Ovary (tissue), 7 donors: ENCODE measurements at regions not wholly inside any gene's neighbourhood (a gene's known extent, or its start where the extent isn't known, plus 50 kb on each side); places are given as distances from the start of the nearest gene placed in this dataset.
"Not testable (repeated sequence)": the region's sequence is repeated elsewhere in the genome, so short reads cannot be mapped to it uniquely, and the experiment has no call there.

ENCODE experiments used
- DNase-seq, 5 donors: peaks; one replicate each; pipeline ENCODE4 v3.0.0-alpha.2; 2019 to 2020
- H3K27ac ChIP-seq, 2 donors: fragments of 200-600 bp; one replicate each; pipeline versions ENCODE4 v1.5.1 to v1.8.0; 2019 to 2022
- H3K27me3 ChIP-seq: fragments of 200-600 bp; one replicate; pipeline ENCODE4 v1.8.0; 2022
- H3K36me3 ChIP-seq: fragments of 200-600 bp; sonication (generic); one replicate; pipeline ENCODE4 v1.5.1; 2019
- H3K4me1 ChIP-seq: one replicate; pipeline ENCODE4 v1.8.1; 2013; ENCODE audit warnings: mild to moderate bottlenecking, moderate library complexity; ENCODE audit not compliant: insufficient read depth
- H3K4me3 ChIP-seq: fragments of 200-600 bp; sonication (generic); one replicate; pipeline ENCODE4 v1.5.1; 2017
- H3K9me3 ChIP-seq, 2 donors: fragments of 200-600 bp in 1 of 2; sonication (generic) in 1 of 2; one replicate each; pipeline versions ENCODE4 v1.5.1 to v1.8.1; 2013 to 2019; ENCODE audit warnings: mild to moderate bottlenecking in 1 of 2, moderate library complexity in 1 of 2
- CTCF ChIP-seq, 3 donors: fragments of 450-650 bp in 2 of 3; fragments of 200-600 bp in 1 of 3; IDR thresholded peaks; one replicate each; pipeline versions ENCODE4 v1.5.1 to v1.8.0; 2016 to 2022; ENCODE audit warnings: antibody characterized with exemption in 3 of 3, mild to moderate bottlenecking in 1 of 3
- EP300 ChIP-seq: sonication (generic); formaldehyde crosslinking; IDR thresholded peaks from one replicate; pipeline ENCODE4 v1.6.1; 2017; ENCODE audit warnings: antibody characterized with exemption
- POLR2A ChIP-seq: fragments of 450-650 bp; IDR thresholded peaks from one replicate; pipeline ENCODE4 v1.6.1; 2017; ENCODE audit warnings: antibody characterized with exemption, mild to moderate bottlenecking, moderate library complexity
- WGBS, 3 donors: extraction: QIAGEN DNeasy Blood & Tissue Kit in 1 of 3; methylation state at CpG; one replicate each; pipeline versions ENCODE4 v1.1.5 to v1.1.7; 2013 to 2017; 5-methylcytosine and 5-hydroxymethylcytosine counted together
- intact Hi-C, 4 donors: fragments of 100-400 bp; cut with DNase I; formaldehyde crosslinking; loops; one replicate each; pipeline versions ENCODE4 v1.11.0 to v1.15.1; 2022 to 2023
- donor health status: DM: no; HTN: no; CAD: no; lungs with moderate emphysema.
- donor health status: DM: no; HTN: no; CAD: no.
- donor health status: Bipolar disorder and iron deficiency.
- donor health status: DM: no; HTN: no; CAD: no.
- donor health status: DM: yes; HTN: yes; CAD: no.

DNA sequence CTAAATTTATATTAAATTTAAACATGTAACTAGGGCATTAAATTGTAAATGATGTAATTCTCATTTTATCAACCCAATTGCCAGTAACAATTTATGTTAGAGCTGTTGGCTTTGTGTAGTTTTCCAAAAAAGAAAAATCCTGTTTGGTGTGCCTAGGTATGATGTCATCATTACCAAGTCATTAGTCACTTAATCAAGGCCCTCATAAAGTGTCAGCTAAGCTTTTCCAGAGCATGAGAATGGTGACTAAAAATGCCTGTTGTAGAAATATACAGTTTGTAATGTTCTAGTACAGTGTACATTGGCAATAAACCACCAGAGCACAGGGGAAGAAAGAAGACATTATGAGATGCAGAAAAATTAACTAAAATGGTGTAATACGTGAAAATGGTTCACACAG, 593.8 kb upstream of the ANKRD30A start:
- Histone ChIP-seq H3K4me1 (no peaks in the 10 kb centered on the region), H3K4me3 (no peak overlapping the region), H3K27ac (no peak overlapping the region), H3K36me3 (no peaks in the 10 kb centered on the region), H3K9me3 (no peaks in the 10 kb centered on the region), H3K27me3 (no peaks in the 10 kb centered on the region)
- TF ChIP-seq EP300 (no peak), POLR2A (no peak), CTCF (IDR thresholded peaks at IDR 0.05) (no peak)
- 89 to 96% (median 95%) methylated on average over 1 of the region's 1 CpG for WGBS, 3 donors
- intact Hi-C loops, result no loop called here
- DNase-seq, result no peak

GRCh38 chr10:36526033-36526432, 599.4 kb upstream of the ANKRD30A start:
- TF ChIP-seq EP300, result no peak
- no peak for TF ChIP-seq POLR2A
- no peak for TF ChIP-seq CTCF (IDR thresholded peaks at IDR 0.05)
- no peak overlapping the region for H3K27ac ChIP-seq
- no peaks in the 10 kb centered on the region for H3K36me3 ChIP-seq
- no peak for DNase-seq
- intact Hi-C loops, result no loop called here
- no peaks in the 10 kb centered on the region for H3K27me3 ChIP-seq
- no peak overlapping the region for H3K4me3 ChIP-seq
- no peaks in the 10 kb centered on the region for H3K4me1 ChIP-seq
- no peaks in the 10 kb centered on the region for H3K9me3 ChIP-seq

- H3K4me3 ChIP-seq, H3K4me1 ChIP-seq, H3K27me3 ChIP-seq, H3K9me3 ChIP-seq, H3K36me3 ChIP-seq, DNase-seq, H3K27ac ChIP-seq, intact Hi-C loops: not testable (repeated sequence)
- WGBS, 3 donors, result 93 to 97% (median 96%) methylated on average over 21 of the region's 21 CpGs
Observed at GRCh38 chr10:36524126-36524525, 601.3 kb upstream of the ANKRD30A start.

DNA sequence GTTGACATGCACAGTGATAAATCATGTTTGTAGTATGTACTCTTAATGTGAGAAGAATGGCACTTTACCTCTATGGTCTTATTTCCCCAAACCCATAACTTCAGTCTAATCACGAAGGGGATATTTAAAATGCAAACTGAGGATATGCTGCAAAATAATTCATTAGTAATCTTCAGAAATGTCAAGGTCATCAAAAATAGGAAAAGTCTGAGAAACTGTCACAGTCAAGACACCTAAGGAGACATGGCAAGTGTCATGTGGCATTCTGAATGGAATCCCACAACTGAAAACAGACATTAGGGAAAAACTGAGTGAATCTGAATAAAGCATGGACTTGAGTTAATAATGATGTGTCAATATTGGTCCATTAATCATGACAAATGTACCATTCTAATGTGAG, 605.5 kb upstream of the ANKRD30A start:
- DNase-seq, result no peak
- Histone ChIP-seq H3K4me1 (no peaks in the 10 kb centered on the region), H3K4me3 (no peak overlapping the region), H3K36me3 (no peaks in the 10 kb centered on the region), H3K27me3 (no peaks in the 10 kb centered on the region), H3K9me3 (no peaks in the 10 kb centered on the region), H3K27ac (no peak overlapping the region)
- WGBS, 3 donors, result 80 to 88% (median 81%) methylated on average over 1 of the region's 1 CpG
- no peak for TF ChIP-seq EP300
- no peak for TF ChIP-seq CTCF (IDR thresholded peaks at IDR 0.05)
- no peak for TF ChIP-seq POLR2A
- intact Hi-C loops, result no loop called here

GRCh38 chr10:36516281-36516680, 609.1 kb upstream of the ANKRD30A start:
- Histone ChIP-seq H3K27me3 (no peaks in the 10 kb centered on the region), H3K4me3 (no peak overlapping the region), H3K9me3 (no peaks in the 10 kb centered on the region), H3K4me1 (no peaks in the 10 kb centered on the region), H3K27ac (no peak overlapping the region), H3K36me3 (no peaks in the 10 kb centered on the region)
- DNase-seq, result no peak
- TF ChIP-seq CTCF (IDR thresholded peaks at IDR 0.05), result no peak
- no peak for TF ChIP-seq POLR2A
- no peak for TF ChIP-seq EP300
- intact Hi-C loops, result no loop called here
